ENCODE measurements at regions not wholly inside any gene's neighbourhood (a gene's known extent, or its start where the extent isn't known, plus 50 kb on each side); places are given as distances from the start of the nearest gene placed in this dataset.

DNA sequence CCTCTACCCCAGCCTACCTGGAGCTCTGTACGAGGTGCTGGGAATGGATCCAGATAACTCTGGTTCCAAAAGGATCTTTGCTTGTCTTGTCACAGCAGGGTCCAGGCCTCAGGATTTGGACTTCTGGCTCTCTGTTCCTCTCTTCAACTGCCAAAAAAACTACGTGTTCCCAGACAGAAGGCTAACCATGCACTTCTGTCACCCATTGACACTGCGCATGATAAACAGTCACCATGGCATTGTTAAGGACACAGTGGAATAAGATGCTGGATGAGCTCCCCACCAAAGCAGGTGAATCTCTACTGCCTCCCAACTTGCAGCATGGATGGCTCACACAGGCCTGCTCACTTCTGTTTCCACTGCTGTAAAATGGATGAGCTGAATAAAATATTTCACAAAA, 637.9 kb downstream of the TNS3 start:
- no peaks in the 10 kb centered on the region for H3K27me3 ChIP-seq
- DNase-seq = no peak
- H3K4me1 ChIP-seq = no peaks in the 10 kb centered on the region
- H3K9me3 ChIP-seq = no peaks in the 10 kb centered on the region
- H3K36me3 ChIP-seq = no peaks in the 10 kb centered on the region
- intact Hi-C loops (cut with DNase I) = no loop called here
- TF ChIP-seq, protein P1, sequence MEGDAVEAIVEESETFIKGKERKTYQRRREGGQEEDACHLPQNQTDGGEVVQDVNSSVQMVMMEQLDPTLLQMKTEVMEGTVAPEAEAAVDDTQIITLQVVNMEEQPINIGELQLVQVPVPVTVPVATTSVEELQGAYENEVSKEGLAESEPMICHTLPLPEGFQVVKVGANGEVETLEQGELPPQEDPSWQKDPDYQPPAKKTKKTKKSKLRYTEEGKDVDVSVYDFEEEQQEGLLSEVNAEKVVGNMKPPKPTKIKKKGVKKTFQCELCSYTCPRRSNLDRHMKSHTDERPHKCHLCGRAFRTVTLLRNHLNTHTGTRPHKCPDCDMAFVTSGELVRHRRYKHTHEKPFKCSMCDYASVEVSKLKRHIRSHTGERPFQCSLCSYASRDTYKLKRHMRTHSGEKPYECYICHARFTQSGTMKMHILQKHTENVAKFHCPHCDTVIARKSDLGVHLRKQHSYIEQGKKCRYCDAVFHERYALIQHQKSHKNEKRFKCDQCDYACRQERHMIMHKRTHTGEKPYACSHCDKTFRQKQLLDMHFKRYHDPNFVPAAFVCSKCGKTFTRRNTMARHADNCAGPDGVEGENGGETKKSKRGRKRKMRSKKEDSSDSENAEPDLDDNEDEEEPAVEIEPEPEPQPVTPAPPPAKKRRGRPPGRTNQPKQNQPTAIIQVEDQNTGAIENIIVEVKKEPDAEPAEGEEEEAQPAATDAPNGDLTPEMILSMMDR (IDR thresholded peaks at IDR 0.05) = no peak
- no peak for ATAC-seq
- no peak overlapping the region for H3K27ac ChIP-seq
- H3K4me3 ChIP-seq = no peak overlapping the region

- TF ChIP-seq, protein P1 (IDR thresholded peaks at IDR 0.05) = no peak
- H3K27me3 ChIP-seq = no peaks in the 10 kb centered on the region
- no peaks in the 10 kb centered on the region for H3K9me3 ChIP-seq
- no peaks in the 10 kb centered on the region for H3K36me3 ChIP-seq
- DNase-seq = no peak
- no peaks in the 10 kb centered on the region for H3K4me1 ChIP-seq
- no peak overlapping the region for H3K27ac ChIP-seq
- no peak for ATAC-seq
- intact Hi-C loops (cut with DNase I) = no loop called here
- H3K4me3 ChIP-seq = no peak overlapping the region
Observed at GRCh38 chr7:46942574-46942973, 639.3 kb downstream of the TNS3 start.

DNA sequence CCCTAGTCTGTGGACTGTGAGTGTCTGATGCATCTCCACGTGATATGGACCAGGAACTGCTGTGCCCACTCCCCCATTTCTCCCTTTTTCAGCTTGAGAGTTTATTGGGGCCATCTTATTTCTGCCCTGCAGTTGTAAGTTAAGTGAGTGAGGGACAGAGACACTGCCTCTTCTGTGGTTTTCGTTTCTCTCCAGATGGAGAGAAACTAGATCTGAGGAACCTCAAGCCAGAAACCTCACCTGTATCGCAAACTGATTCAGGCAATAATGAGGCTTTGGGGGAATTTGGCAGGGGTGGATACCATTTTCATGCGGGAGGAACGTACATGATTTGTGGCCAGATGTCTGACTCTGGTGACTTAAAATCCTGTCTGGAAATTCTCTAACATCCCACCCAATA, 641.7 kb downstream of the TNS3 start:
- intact Hi-C loops (cut with DNase I) = no loop called here
- DNase-seq = no peak
- no peak for ATAC-seq
- Histone ChIP-seq H3K4me3 (no peak overlapping the region), H3K27ac (no peak overlapping the region), H3K9me3 (no peaks in the 10 kb centered on the region), H3K27me3 (no peaks in the 10 kb centered on the region), H3K36me3 (no peaks in the 10 kb centered on the region), H3K4me1 (no peaks in the 10 kb centered on the region)
- TF ChIP-seq, protein P1 (IDR thresholded peaks at IDR 0.05) = no peak

- DNase-seq = no peak
Observed at GRCh38 chr7:46939558-46939957, 642.4 kb downstream of the TNS3 start.

DNA sequence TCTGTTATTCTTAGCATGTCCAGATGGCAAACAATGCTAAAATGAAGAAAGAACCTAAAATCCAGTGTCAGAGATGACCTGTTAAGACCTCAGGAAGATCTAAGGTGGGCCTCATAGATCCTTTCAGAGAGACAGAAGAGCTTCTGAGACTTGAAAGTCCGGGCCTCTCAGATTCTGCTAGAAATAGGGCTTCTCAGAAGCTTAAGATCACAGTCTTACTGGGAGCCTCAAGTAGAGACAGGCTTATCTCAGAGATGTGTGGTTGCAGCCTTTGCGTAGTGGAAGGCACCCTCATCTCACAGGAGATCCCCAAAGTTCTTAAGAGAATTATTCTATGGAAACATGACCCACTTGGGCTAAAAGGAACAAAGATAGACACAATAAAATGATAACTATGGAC, 642.8 kb downstream of the TNS3 start:
- TF ChIP-seq, protein P1 (IDR thresholded peaks at IDR 0.05) = no peak
- Histone ChIP-seq H3K9me3 (no peaks in the 10 kb centered on the region), H3K27ac (no peak overlapping the region), H3K4me1 (peaks cover 0 to 3% of the 10 kb centered on the region in 2 donors), H3K27me3 (no peaks in the 10 kb centered on the region), H3K4me3 (no peak overlapping the region), H3K36me3 (no peaks in the 10 kb centered on the region)
- intact Hi-C loops (cut with DNase I) = no loop called here
- no peak for ATAC-seq
- no peak for DNase-seq

More at GRCh38 chr7:46939558-46939957, 642.4 kb downstream of the TNS3 start:
- ATAC-seq = no peak
- no peaks in the 10 kb centered on the region for H3K27me3 ChIP-seq
- H3K9me3 ChIP-seq = no peaks in the 10 kb centered on the region
- H3K4me1 ChIP-seq = no peaks in the 10 kb centered on the region
- no peak overlapping the region for H3K4me3 ChIP-seq
- TF ChIP-seq, protein P1 (IDR thresholded peaks at IDR 0.05) = no peak
- intact Hi-C loops (cut with DNase I) = no loop called here
- no peak overlapping the region for H3K27ac ChIP-seq
- H3K36me3 ChIP-seq = no peaks in the 10 kb centered on the region

All from left lung (tissue), 4 donors.